ENCODE measurements at regions not wholly inside any gene's neighbourhood (a gene's known extent, or its start where the extent isn't known, plus 50 kb on each side); places are given as distances from the start of the nearest gene placed in this dataset.

DNA sequence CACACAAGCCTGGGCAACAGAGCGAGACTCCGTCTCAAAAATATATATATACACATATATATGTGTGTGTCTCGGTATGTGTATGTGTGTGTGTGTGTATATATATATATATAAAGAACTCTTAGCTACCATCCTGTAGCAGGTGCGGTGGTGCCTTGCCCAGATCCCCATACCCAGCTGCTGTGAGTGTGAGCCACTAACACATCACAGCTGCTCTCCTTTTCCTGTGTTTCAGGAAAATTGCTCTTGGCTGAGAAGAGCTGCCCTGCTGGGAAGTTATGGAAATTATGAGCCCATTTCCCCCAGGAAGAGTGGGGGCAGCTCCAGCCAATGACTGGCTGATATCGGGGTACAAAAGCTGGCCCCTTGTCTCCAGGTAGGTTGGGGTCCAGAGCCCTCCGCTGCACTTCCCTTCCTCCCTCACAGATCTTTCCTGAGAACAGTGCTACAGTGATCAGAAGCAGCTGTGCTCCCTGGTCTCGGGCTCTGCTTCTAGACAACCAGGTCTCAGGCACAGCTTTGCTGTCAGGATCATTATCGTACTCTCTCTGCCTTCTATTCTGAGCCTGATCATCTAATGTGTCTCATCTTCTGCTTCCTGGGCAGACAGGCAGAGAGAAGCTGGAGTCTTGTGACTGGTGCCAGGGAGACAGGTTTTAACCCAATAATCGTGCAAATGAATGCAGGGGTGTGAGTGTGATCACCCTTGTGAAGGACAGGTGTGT lies 109.6 kb upstream of the ZNF678 start:
- no peak for DNase-seq
- no peak overlapping the region for H3K4me3 ChIP-seq (ENCODE audit: low read depth, low read length)
- TF ChIP-seq, protein P1, sequence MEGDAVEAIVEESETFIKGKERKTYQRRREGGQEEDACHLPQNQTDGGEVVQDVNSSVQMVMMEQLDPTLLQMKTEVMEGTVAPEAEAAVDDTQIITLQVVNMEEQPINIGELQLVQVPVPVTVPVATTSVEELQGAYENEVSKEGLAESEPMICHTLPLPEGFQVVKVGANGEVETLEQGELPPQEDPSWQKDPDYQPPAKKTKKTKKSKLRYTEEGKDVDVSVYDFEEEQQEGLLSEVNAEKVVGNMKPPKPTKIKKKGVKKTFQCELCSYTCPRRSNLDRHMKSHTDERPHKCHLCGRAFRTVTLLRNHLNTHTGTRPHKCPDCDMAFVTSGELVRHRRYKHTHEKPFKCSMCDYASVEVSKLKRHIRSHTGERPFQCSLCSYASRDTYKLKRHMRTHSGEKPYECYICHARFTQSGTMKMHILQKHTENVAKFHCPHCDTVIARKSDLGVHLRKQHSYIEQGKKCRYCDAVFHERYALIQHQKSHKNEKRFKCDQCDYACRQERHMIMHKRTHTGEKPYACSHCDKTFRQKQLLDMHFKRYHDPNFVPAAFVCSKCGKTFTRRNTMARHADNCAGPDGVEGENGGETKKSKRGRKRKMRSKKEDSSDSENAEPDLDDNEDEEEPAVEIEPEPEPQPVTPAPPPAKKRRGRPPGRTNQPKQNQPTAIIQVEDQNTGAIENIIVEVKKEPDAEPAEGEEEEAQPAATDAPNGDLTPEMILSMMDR (IDR thresholded peaks at IDR 0.05; ENCODE audit: low read depth, low read length, missing control alignments): no peak
- peaks cover 2% of the 10 kb centered on the region for H3K27me3 ChIP-seq (replicated peaks)
- H3K36me3 ChIP-seq (replicated peaks): no peaks in the 10 kb centered on the region
- H3K27ac ChIP-seq: no peak overlapping the region
- in situ Hi-C loops (cut with HindIII; ENCODE audit: low pct_ligation_motif_present, low sequenced_read_pairs): no loop called here

DNA sequence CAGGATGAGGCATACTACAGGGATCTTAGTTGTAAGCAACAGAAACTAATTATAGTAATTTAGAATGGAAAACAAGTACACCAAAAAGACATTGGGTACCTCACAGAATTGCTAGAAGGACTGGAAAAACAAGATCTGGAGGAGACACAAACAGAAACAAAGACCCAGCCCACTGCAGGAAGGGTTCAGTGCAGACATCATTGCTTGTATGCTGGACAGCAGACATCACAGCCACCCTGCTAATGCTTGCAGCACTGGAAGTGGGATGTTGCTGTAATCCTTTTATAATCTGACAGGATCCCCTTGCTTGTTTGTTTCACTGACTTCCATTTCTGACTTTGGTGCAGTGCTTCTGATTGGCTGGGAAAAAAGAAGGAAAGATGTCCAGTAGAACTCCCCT lies 111.4 kb upstream of the ZNF678 start:
- Histone ChIP-seq H3K4me3 (ENCODE audit: low read depth, low read length) (no peak overlapping the region), H3K27ac (no peak overlapping the region), H3K36me3 (replicated peaks) (no peaks in the 10 kb centered on the region), H3K27me3 (replicated peaks) (peaks cover 2% of the 10 kb centered on the region)
- in situ Hi-C loops (cut with HindIII; ENCODE audit: low pct_ligation_motif_present, low sequenced_read_pairs): no loop called here
- TF ChIP-seq, protein P1 (IDR thresholded peaks at IDR 0.05; ENCODE audit: low read depth, low read length, missing control alignments): no peak
- no peak for DNase-seq

DNA sequence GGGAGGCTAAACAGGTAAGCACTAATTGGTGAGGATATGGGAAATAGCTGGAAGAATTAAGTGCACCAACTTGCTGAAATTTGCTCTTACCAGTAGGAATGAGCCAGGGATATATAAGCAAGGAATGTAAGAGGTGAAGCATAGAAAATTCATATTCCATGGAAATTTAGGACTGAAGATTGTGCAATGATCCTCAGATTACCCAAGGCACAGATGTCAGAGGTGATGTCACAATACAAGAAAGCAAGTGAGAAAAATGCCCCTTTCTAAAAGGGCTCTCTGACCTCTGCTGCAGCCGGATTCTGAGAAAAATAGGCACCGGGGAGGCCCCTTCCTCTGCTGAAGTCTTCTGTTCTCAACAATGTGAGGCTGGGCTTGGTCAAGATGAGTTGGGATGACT lies 112.3 kb upstream of the ZNF678 start:
- H3K4me3 ChIP-seq (ENCODE audit: low read depth, low read length): no peak overlapping the region
- TF ChIP-seq, protein P1 (IDR thresholded peaks at IDR 0.05; ENCODE audit: low read depth, low read length, missing control alignments): no peak
- H3K36me3 ChIP-seq (replicated peaks): no peaks in the 10 kb centered on the region
- H3K27me3 ChIP-seq (replicated peaks): peaks cover 2% of the 10 kb centered on the region
- in situ Hi-C loops (cut with HindIII; ENCODE audit: low pct_ligation_motif_present, low sequenced_read_pairs): no loop called here
- H3K27ac ChIP-seq: no peak overlapping the region
- DNase-seq: no peak

DNA sequence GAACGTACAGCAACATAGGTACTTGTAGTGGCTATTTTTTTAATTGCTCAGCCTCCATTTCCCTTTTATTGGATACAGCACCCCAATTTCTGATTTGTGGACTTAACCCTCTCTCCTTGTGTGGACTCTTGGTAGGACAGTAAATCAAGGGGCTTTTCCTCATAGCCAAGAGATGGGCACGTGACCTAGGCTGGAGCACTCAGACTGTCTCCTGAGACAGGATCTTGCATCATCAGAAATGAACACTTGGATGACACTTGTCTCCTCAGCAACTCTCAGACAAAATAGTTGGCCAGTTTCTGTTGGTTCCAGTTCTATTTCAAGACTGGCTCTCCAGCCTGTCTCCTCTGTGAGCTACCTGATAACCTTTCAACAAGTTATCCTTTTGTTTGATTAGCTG lies 112.9 kb upstream of the ZNF678 start:
- Histone ChIP-seq H3K27ac (no peak overlapping the region), H3K36me3 (replicated peaks) (no peaks in the 10 kb centered on the region), H3K4me3 (ENCODE audit: low read depth, low read length) (no peak overlapping the region), H3K27me3 (replicated peaks) (peaks cover 2% of the 10 kb centered on the region)
- in situ Hi-C loops (cut with HindIII; ENCODE audit: low pct_ligation_motif_present, low sequenced_read_pairs): no loop called here
- no peak for DNase-seq
- TF ChIP-seq, protein P1 (IDR thresholded peaks at IDR 0.05; ENCODE audit: low read depth, low read length, missing control alignments): no peak

DNA sequence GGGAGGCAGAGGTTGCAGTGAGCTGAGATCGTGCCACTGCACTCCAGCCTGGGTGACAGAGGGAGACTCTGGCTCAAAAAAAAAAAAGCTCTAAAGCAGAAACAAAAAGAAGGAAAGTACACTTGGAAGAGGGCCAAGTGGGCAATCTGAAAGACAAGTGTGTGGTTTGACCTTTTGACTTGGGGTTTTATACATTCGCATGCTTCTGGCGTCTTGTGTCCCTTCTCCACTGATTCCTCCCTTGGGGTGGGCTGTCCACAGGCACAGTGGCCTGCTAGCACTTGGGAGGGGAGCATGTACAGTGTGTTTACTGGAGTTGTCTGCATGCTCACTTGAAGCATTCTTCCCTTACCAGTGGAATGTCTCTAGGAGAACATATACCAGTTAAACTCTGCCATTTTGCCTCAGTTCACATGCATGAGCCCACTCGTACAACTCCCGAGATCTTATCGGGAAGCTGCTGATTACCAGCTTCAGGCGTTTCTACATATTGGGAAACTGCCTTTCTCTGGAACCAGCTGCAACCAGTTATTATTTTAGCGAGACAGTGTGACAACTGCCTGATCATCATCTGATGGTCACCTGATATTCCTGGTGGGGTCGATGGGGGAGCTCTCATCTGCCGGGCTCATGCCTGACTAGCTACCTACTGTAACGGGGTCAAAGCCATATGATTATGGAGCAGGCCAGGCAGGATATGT lies 113.5 kb upstream of the ZNF678 start:
- Histone ChIP-seq H3K27ac (no peak overlapping the region), H3K36me3 (replicated peaks) (no peaks in the 10 kb centered on the region), H3K4me3 (ENCODE audit: low read depth, low read length) (no peak overlapping the region), H3K27me3 (replicated peaks) (no peaks in the 10 kb centered on the region)
- no peak for DNase-seq
- TF ChIP-seq, protein P1 (IDR thresholded peaks at IDR 0.05; ENCODE audit: low read depth, low read length, missing control alignments): no peak
- in situ Hi-C loops (cut with HindIII; ENCODE audit: low pct_ligation_motif_present, low sequenced_read_pairs): loop anchor here (25.0 kb wide), 1 partner anchor 813 kb away; no protein-coding TSS in a partner anchor

All from brain microvascular endothelial cell (primary cell).